Omental fat pad (tissue), 3 donors: ENCODE measurements at regions not wholly inside any gene's neighbourhood (a gene's known extent, or its start where the extent isn't known, plus 50 kb on each side); places are given as distances from the start of the nearest gene placed in this dataset.
"Not testable (repeated sequence)": the region's sequence is repeated elsewhere in the genome, so short reads cannot be mapped to it uniquely, and the experiment has no call there.

Source experiments
- ATAC-seq: fragments of 150-250 bp; one replicate; pipeline ENCODE4 v1.9.1; 2016; ENCODE audit warnings: mild to moderate bottlenecking, moderate library complexity; ENCODE audit not compliant: low FRiP score
- DNase-seq: peaks from one replicate; pipeline ENCODE4 v3.0.0-alpha.2; 2019; ENCODE audit warnings: low spot score
- TF ChIP-seq, protein P1 (sequence below), 3 donors: fragments of 450-650 bp; IDR thresholded peaks; one replicate each; pipeline ENCODE4 v1.5.1; 2016 to 2017; ENCODE audit warnings: antibody characterized with exemption in 3 of 3, mild to moderate bottlenecking in 3 of 3, moderate library complexity in 2 of 3

DNA sequence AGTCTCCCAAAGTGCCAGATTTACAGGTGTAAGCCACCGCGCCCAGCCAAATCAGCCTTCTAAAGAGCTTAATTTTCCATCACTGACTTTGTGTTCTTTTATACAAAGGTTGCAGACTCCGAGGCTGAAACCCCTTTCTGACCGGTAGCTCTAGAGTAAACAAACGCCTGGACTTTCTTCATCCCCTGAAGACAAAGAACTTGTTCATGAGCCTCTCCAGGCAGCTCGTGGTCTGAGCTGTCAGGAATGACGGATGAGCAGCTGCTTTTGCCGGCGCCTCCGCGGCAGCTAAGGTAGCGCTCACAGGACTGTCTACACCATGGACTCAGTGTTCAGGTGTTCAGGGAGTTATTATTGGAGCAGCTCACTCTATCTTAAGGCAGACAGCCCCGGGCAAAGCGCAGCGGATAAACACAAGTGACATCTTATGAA is 128.5 kb upstream of the ERRFI1 start:
- no peak for DNase-seq
- TF ChIP-seq, protein P1, sequence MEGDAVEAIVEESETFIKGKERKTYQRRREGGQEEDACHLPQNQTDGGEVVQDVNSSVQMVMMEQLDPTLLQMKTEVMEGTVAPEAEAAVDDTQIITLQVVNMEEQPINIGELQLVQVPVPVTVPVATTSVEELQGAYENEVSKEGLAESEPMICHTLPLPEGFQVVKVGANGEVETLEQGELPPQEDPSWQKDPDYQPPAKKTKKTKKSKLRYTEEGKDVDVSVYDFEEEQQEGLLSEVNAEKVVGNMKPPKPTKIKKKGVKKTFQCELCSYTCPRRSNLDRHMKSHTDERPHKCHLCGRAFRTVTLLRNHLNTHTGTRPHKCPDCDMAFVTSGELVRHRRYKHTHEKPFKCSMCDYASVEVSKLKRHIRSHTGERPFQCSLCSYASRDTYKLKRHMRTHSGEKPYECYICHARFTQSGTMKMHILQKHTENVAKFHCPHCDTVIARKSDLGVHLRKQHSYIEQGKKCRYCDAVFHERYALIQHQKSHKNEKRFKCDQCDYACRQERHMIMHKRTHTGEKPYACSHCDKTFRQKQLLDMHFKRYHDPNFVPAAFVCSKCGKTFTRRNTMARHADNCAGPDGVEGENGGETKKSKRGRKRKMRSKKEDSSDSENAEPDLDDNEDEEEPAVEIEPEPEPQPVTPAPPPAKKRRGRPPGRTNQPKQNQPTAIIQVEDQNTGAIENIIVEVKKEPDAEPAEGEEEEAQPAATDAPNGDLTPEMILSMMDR (IDR thresholded peaks at IDR 0.05): no peak
- no peak for ATAC-seq

DNA sequence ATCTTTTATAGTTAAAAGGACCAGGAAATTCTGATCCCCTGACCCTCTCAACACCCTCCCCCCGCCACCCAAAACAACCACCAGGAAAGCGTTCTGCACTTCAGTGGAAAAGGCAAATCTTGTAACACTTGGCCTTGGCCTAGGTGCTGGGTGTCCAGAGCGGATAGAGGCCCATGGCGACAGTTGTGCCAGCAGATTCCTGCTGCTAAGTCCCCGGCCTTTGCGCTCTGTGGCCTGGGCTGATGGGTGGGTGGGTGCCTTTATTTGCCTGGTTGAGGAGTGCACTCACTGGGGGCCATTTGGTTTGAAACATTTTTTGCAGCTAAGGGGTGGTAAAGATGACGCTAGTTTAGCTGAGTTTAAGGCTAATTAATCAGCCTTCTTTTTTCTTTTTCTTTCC is 127.9 kb upstream of the ERRFI1 start:
- ATAC-seq (no peak), DNase-seq (no peak)

DNA sequence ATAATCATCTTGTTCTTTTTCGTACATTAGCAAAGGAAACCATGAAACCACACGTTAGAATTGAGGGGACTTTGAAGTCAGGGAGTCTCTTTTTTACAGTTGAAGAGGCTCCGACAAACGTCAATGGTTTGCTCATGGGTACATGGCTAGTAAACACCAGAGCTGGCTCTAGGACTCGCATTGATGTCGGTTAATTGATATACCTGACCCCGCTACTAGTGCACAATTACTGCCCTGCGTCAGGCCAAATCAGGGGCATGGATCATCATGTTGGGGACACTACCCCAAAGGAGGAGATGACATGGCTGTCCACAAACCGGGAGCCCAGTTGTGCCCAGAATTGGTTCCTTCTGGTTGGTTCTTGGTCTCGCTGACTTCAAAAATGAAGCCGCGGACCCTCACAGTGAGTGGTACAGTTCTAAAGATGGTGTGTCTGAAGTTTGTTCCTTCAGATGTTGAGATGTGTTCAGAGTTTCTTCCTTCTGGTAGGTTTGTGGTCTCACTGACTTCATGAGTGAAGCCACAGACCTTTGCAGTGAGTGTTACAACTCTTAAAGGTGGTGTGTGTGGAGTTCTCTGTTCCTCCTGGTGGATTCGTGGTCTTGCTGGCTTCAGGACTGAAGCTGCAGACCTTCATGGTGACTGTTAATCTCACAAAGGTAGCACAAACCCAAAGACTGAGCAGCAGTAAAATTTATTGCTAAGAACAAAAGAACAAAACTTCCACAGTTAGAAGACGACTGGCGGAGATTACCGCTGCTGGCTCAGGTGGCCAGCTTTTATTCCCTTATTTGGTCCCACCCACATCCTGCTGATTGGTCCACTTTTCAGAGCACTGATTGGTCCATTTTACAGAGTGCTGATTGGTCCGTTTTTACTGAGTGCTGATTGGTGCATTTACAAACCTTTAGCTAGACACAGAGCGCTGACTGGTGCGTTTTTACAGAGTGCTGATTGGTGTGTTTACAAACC is 126.9 kb upstream of the ERRFI1 start:
- ATAC-seq (no peak), DNase-seq (no peak)
- TF ChIP-seq, protein P1 (IDR thresholded peaks at IDR 0.05): no peak

More for the DNA sequence above, 127.9 kb upstream of the ERRFI1 start:
- TF ChIP-seq, protein P1 (IDR thresholded peaks at IDR 0.05): no peak

DNA sequence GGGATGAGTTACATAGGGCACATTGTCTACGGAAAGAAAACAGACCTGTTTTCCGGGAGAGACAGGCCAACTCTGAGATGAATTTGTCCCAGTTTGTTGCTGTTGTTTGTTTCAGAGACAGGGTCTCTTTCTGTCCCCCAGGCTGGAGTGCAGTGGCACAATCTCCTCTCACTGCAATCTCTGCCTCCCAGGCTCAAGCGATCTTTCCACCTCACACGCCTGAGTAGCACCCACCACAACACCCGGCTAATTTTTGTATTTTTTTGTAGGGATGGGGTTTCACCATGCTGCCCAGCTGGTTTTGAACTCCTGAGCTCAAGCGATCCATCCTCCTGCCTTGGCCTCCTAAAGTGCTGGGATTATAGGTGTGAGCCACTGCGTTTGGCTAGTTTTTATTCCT is 125.5 kb upstream of the ERRFI1 start:
- DNase-seq: no peak
- TF ChIP-seq, protein P1 (IDR thresholded peaks at IDR 0.05): no peak
- no peak for ATAC-seq

DNA sequence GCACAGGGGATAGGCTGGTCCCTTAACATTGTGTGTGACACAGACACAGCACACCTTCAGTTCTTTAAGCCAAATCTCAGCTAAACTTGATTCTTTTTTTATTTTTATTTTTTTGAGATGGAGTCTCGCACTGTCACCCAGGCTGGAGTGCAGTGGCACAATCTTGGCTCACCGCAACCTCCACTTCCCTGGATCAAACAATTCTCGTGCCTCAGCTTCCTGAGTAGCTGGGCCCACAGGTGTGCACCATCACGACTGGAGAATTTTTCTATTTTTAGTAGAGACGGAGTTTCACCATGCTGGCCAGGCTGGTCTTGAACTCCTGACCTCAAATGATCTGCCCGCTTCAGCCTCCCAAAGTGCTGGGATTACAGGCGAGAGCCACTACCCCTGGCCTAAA is 123.6 kb upstream of the ERRFI1 start:
- ATAC-seq, DNase-seq: not testable (repeated sequence)

DNA sequence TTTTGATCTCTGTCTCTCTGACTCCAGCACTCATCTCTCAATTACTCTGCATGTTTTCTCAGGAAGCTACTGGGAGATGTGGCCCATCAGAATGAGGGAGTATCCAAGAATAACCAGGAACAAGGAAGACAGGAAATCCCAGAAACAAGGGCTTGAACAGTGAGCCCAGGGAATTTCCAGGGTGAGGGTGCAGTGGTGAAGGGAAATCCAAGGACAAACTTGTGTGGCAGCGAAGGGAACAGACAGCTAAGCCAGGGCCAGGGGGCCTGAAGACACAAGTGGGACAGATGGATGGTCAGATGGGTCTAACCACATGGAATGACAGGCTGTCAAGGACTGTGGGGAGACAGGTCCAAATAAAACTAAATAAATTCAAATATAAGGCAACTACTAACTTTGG is 121.8 kb upstream of the ERRFI1 start:
- TF ChIP-seq, protein P1 (IDR thresholded peaks at IDR 0.05): no peak

DNA sequence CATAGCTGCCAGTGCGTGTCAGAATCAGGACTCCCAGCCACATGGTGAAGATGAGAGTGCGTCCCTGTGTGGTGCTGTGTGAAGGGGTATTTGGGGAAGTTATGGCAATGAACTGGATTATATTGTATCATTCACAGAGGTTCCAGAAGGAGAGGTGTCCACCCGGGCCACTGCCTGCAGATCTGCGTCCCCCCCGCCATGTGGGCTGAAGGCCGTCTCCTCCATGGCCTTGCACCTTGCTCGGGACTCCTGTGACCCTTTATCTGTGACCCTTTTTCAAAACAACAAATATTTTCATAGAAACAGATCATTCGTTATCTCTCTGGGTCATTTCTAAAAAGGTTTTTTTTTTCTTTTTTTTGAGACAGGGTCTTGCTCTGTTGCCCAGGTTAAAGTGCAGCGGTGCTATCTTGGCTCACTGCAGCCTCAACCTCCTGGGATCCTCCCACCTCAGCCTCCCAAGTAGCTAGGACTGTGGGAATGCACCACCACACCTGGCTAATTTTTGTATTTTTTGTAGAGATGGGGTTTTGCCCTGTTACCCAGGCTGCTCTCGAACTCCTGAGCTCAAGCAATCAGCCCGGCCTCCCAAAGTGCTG is 120.2 kb upstream of the ERRFI1 start:
- no peak for DNase-seq

More for the DNA sequence above, 121.8 kb upstream of the ERRFI1 start:
- DNase-seq (no peak), ATAC-seq (no peak)

More for the DNA sequence above, 120.2 kb upstream of the ERRFI1 start:
- no peak for ATAC-seq
- TF ChIP-seq, protein P1 (IDR thresholded peaks at IDR 0.05): no peak
